Type B pancreatic cell (in vitro differentiated cells): ENCODE measurements at regions not wholly inside any gene's neighbourhood (a gene's known extent, or its start where the extent isn't known, plus 50 kb on each side); places are given as distances from the start of the nearest gene placed in this dataset.

Experiments used
- DNase-seq: peaks from one replicate; pipeline ENCODE4 v3.0.0; 2021; ENCODE audit warnings: mixed read lengths; ENCODE audit not compliant: unreplicated experiment; ENCODE audit errors: extremely low spot score
- H3K27ac Mint-ChIP-seq: 2 replicates; pipeline ENCODE4 v1.8.0; 2021; ENCODE audit warnings: mild to moderate bottlenecking, mixed read lengths
- H3K27me3 Mint-ChIP-seq: 2 replicates; pipeline ENCODE4 v1.8.0; 2021; ENCODE audit warnings: mixed read lengths
- H3K36me3 Mint-ChIP-seq: 2 replicates; pipeline ENCODE4 v1.8.0; 2021; ENCODE audit warnings: mixed read lengths
- H3K4me1 Mint-ChIP-seq: one replicate; pipeline ENCODE4 v1.8.0; 2021; ENCODE audit warnings: mixed read lengths; ENCODE audit not compliant: unreplicated experiment
- H3K4me3 Mint-ChIP-seq: 2 replicates; pipeline ENCODE4 v1.8.0; 2021; ENCODE audit warnings: mild to moderate bottlenecking, mixed read lengths
- H3K9me3 Mint-ChIP-seq: 2 replicates; pipeline ENCODE4 v1.8.0; 2021; ENCODE audit warnings: mixed read lengths
- CTCF ChIP-seq: fragments of 200-600 bp; sonication (generic); conservative IDR thresholded peaks from 2 replicates; pipeline ENCODE4 v1.5.0; 2021; ENCODE audit warnings: antibody characterized with exemption, mild to moderate bottlenecking

GRCh38 chr9:27660148-27660547, 86.9 kb upstream of the C9orf72 start:
- TF ChIP-seq CTCF = no peak
- Mint-ChIP-seq H3K36me3 (no peaks in the 10 kb centered on the region), H3K27ac (no peak overlapping the region), H3K4me1 (peaks cover 4% of the 10 kb centered on the region), H3K27me3 (peaks cover 1% of the 10 kb centered on the region), H3K9me3 (no peaks in the 10 kb centered on the region), H3K4me3 (no peak overlapping the region)
- DNase-seq = no peak

- Mint-ChIP-seq H3K36me3 (no peaks in the 10 kb centered on the region), H3K9me3 (no peaks in the 10 kb centered on the region), H3K27ac (no peak overlapping the region), H3K4me3 (no peak overlapping the region), H3K4me1 (peaks cover 4% of the 10 kb centered on the region), H3K27me3 (peaks cover 2% of the 10 kb centered on the region)
- no peak for TF ChIP-seq CTCF
- DNase-seq = no peak
Observed at GRCh38 chr9:27663526-27663925, 90.2 kb upstream of the C9orf72 start.

GRCh38 chr9:27664121-27664779, 91.0 kb upstream of the C9orf72 start:
- Mint-ChIP-seq H3K4me1 (peaks cover 4% of the 10 kb centered on the region), H3K4me3 (no peak overlapping the region), H3K27me3 (peaks cover 2% of the 10 kb centered on the region), H3K27ac (no peak overlapping the region), H3K9me3 (no peaks in the 10 kb centered on the region), H3K36me3 (no peaks in the 10 kb centered on the region)
- no peak for TF ChIP-seq CTCF
- DNase-seq = no peak

- no peak overlapping the region for H3K4me3 Mint-ChIP-seq
- no peaks in the 10 kb centered on the region for H3K36me3 Mint-ChIP-seq
- no peaks in the 10 kb centered on the region for H3K9me3 Mint-ChIP-seq
- H3K27me3 Mint-ChIP-seq = peaks cover 2% of the 10 kb centered on the region
- TF ChIP-seq CTCF = no peak
- H3K4me1 Mint-ChIP-seq = no peaks in the 10 kb centered on the region
- DNase-seq = no peak
- no peak overlapping the region for H3K27ac Mint-ChIP-seq
Observed at GRCh38 chr9:27665136-27665535, 91.9 kb upstream of the C9orf72 start.

- H3K4me1 Mint-ChIP-seq = peaks cover under 1% of the 10 kb centered on the region
Observed at GRCh38 chr9:27668280-27668679, 95.0 kb upstream of the C9orf72 start.

More at GRCh38 chr9:27668280-27668679, 95.0 kb upstream of the C9orf72 start:
- no peak for DNase-seq
- Mint-ChIP-seq H3K27me3 (peaks cover 2% of the 10 kb centered on the region), H3K4me3 (no peak overlapping the region), H3K27ac (no peak overlapping the region), H3K36me3 (no peaks in the 10 kb centered on the region), H3K9me3 (no peaks in the 10 kb centered on the region)
- no peak for TF ChIP-seq CTCF
